Tibial nerve (tissue), 4 donors: ENCODE measurements at regions not wholly inside any gene's neighbourhood (a gene's known extent, or its start where the extent isn't known, plus 50 kb on each side); places are given as distances from the start of the nearest gene placed in this dataset.

Source experiments
- EP300 ChIP-seq, 2 donors: sonication (generic); formaldehyde crosslinking; IDR thresholded peaks; one replicate each; pipeline ENCODE4 v1.6.1; 2017; ENCODE audit warnings: antibody characterized with exemption in 2 of 2, mild to moderate bottlenecking in 1 of 2
- POLR2A ChIP-seq, 2 donors: fragments of 450-650 bp; IDR thresholded peaks; one replicate each; pipeline ENCODE4 v1.6.1; 2017; ENCODE audit warnings: antibody characterized with exemption in 2 of 2, mild to moderate bottlenecking in 2 of 2, moderate library complexity in 2 of 2
- TF ChIP-seq, protein P1 (sequence below), 5 experiments: fragments of 200-600 bp in 3 of 5; fragments of 450-650 bp in 2 of 5; sonication (generic) in 3 of 5; IDR thresholded peaks; one replicate each; pipeline ENCODE4 v1.5.1; 2016 to 2019; ENCODE audit warnings: antibody characterized with exemption in 5 of 5, mild to moderate bottlenecking in 3 of 5, moderate library complexity in 2 of 5

DNA sequence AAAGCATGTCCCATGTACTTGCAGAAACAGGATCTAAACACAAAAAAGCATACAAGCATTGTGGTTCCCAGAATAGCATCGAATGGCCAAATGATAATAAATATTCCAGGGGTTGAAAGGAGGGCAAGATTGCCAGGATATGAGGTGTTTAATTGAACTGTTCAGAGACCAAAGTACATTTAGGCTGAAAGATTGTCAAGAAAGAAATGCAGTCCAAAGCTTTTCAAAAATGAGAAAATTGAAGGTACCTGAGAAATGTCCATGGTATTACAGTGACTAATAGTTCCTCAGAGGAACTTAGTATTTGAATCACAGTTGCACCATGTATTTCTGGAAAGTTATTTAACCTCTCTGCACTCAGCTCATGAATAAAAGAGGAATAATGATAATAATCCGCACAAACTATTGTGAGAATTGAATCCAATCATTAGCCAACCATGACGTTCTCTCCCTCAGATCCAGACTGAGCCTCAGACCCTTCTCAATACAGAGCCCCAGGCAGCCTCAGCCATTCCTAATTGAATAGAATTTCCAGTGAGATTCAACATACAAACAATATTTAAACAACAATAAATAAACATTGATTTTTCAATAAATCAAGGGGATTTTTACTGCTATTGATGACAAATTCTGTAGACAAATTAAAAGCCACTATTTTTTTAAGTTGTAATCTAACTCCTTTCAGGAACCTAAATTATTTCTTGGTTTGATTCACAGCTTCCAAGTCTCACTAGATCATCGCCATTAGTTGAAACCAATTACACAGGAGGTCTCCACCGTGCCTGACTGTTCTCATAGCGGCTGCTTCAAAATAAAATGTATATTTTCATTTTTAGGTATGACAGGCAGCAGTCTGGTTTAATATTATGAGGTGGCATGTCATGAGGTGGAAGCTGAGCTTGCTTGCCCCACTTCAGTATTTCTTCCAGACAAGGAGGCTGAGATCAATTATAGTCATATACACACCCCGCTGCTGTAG is 144.3 kb upstream of the TENT5A start:
- TF ChIP-seq, protein P1, sequence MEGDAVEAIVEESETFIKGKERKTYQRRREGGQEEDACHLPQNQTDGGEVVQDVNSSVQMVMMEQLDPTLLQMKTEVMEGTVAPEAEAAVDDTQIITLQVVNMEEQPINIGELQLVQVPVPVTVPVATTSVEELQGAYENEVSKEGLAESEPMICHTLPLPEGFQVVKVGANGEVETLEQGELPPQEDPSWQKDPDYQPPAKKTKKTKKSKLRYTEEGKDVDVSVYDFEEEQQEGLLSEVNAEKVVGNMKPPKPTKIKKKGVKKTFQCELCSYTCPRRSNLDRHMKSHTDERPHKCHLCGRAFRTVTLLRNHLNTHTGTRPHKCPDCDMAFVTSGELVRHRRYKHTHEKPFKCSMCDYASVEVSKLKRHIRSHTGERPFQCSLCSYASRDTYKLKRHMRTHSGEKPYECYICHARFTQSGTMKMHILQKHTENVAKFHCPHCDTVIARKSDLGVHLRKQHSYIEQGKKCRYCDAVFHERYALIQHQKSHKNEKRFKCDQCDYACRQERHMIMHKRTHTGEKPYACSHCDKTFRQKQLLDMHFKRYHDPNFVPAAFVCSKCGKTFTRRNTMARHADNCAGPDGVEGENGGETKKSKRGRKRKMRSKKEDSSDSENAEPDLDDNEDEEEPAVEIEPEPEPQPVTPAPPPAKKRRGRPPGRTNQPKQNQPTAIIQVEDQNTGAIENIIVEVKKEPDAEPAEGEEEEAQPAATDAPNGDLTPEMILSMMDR (IDR thresholded peaks at IDR 0.05), result no peak
- TF ChIP-seq POLR2A (IDR thresholded peaks at IDR 0.05) (no peak), EP300 (IDR thresholded peaks at IDR 0.05) (no peak)
